Thyroid gland (tissue), 4 donors: ENCODE measurements at regions not wholly inside any gene's neighbourhood (a gene's known extent, or its start where the extent isn't known, plus 50 kb on each side); places are given as distances from the start of the nearest gene placed in this dataset.

Source experiments
- POLR2A ChIP-seq, 2 donors: fragments of 450-650 bp; IDR thresholded peaks; one replicate each; pipeline ENCODE4 v1.6.1; 2017; ENCODE audit warnings: antibody characterized with exemption in 2 of 2, mild to moderate bottlenecking in 2 of 2, moderate library complexity in 1 of 2
- TF ChIP-seq, protein P1 (sequence below), 6 experiments: fragments of 200-600 bp in 3 of 6; fragments of 450-650 bp in 3 of 6; sonication (generic) in 3 of 6; IDR thresholded peaks; one replicate each; pipeline ENCODE4 v1.5.1; 2016 to 2019; ENCODE audit warnings: antibody characterized with exemption in 6 of 6, mild to moderate bottlenecking in 2 of 6, inconsistent platforms in 1 of 6, moderate library complexity in 1 of 6

DNA sequence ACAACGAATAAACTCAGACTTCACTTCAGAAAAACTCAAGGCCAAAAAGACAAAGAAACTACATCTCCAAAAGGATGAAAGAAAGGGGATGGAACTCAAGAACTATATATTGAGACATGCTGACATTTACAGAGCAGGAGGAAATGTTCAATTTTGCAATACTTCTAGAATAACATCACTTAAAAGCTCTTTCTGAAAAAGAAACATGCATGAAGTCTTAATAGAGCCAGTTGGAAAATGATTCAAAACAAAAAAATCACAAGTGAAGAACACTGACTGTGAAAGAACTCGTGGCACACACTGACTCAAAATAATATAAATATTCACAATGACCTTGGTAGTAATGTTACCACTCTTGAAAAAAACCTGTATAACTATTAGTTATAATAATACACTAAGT lies 267.8 kb upstream of the NREP start:
- no peak for TF ChIP-seq POLR2A (IDR thresholded peaks at IDR 0.05)
- TF ChIP-seq, protein P1, sequence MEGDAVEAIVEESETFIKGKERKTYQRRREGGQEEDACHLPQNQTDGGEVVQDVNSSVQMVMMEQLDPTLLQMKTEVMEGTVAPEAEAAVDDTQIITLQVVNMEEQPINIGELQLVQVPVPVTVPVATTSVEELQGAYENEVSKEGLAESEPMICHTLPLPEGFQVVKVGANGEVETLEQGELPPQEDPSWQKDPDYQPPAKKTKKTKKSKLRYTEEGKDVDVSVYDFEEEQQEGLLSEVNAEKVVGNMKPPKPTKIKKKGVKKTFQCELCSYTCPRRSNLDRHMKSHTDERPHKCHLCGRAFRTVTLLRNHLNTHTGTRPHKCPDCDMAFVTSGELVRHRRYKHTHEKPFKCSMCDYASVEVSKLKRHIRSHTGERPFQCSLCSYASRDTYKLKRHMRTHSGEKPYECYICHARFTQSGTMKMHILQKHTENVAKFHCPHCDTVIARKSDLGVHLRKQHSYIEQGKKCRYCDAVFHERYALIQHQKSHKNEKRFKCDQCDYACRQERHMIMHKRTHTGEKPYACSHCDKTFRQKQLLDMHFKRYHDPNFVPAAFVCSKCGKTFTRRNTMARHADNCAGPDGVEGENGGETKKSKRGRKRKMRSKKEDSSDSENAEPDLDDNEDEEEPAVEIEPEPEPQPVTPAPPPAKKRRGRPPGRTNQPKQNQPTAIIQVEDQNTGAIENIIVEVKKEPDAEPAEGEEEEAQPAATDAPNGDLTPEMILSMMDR (IDR thresholded peaks at IDR 0.05): no peak
